Gastroesophageal sphincter (tissue), 3 donors: ENCODE measurements at regions not wholly inside any gene's neighbourhood (a gene's known extent, or its start where the extent isn't known, plus 50 kb on each side); places are given as distances from the start of the nearest gene placed in this dataset.

Experiments
- CTCF ChIP-seq, 4 experiments: fragments of 200-600 bp in 2 of 4; fragments of 450-650 bp in 2 of 4; sonication (generic) in 1 of 4; IDR thresholded peaks; one replicate each; pipeline ENCODE4 v1.5.1; 2017 to 2019; ENCODE audit warnings: antibody characterized with exemption in 4 of 4, mild to moderate bottlenecking in 2 of 4, moderate library complexity in 2 of 4
- POLR2AphosphoS5 ChIP-seq: sonication (generic); formaldehyde crosslinking; IDR thresholded peaks from one replicate; pipeline ENCODE4 v1.6.1; 2017; ENCODE audit warnings: antibody characterized with exemption

GRCh38 chr4:62522273-62522672, 1322.1 kb downstream of the ADGRL3 start:
- no peak for TF ChIP-seq POLR2AphosphoS5
- TF ChIP-seq CTCF (IDR thresholded peaks at IDR 0.05), result no peak
